Astrocyte (in vitro differentiated cells and primary cell): ENCODE measurements at regions not wholly inside any gene's neighbourhood (a gene's known extent, or its start where the extent isn't known, plus 50 kb on each side); places are given as distances from the start of the nearest gene placed in this dataset.

Source experiments
- DNase-seq: peaks from one replicate; pipeline ENCODE4 v3.0.0-alpha.2; 2010; ENCODE audit warnings: low read depth
- FAIRE-seq: peaks from 2 replicates; lab custom pipeline; 2011; peaks lifted over from hg19 to GRCh38; lab: Jason Lieb, UNC
- H2AFZ ChIP-seq: 2 replicates; pipeline ENCODE4 v1.6.0; 2012; ENCODE audit warnings: low read depth, low read length, inconsistent platforms
- H3K27ac ChIP-seq: 2 replicates; pipeline ENCODE4 v1.5.1; 2011; ENCODE audit warnings: low read depth, low read length, inconsistent platforms
- H3K27me3 ChIP-seq: 2 replicates; pipeline ENCODE4 v1.6.0; 2011; ENCODE audit warnings: low read length, inconsistent platforms; ENCODE audit not compliant: insufficient read depth
- H3K36me3 ChIP-seq: 2 replicates; pipeline ENCODE4 v1.5.1; 2011; ENCODE audit warnings: low read length, inconsistent platforms; ENCODE audit not compliant: insufficient read depth
- H3K4me1 ChIP-seq: 2 replicates; pipeline ENCODE4 v1.5.1; 2011; ENCODE audit warnings: low read length, inconsistent platforms; ENCODE audit not compliant: insufficient read depth
- H3K4me2 ChIP-seq: 2 replicates; pipeline ENCODE4 v1.6.0; 2012; ENCODE audit warnings: low read length, inconsistent platforms
- H3K4me3 ChIP-seq: 2 replicates; pipeline ENCODE4 v1.5.1; 2011; ENCODE audit warnings: low read depth, mild to moderate bottlenecking, low read length, inconsistent platforms; ENCODE audit not compliant: insufficient read depth
- H3K79me2 ChIP-seq: 2 replicates; pipeline ENCODE4 v1.6.0; 2012; ENCODE audit warnings: mild to moderate bottlenecking, low read length, inconsistent platforms; ENCODE audit not compliant: insufficient read depth
- H3K9ac ChIP-seq: 2 replicates; pipeline ENCODE4 v1.6.0; 2012; ENCODE audit warnings: mild to moderate bottlenecking, low read length, inconsistent platforms
- H3K9me3 ChIP-seq: 2 replicates; pipeline ENCODE4 v1.5.1; 2012; ENCODE audit warnings: low read depth, mild to moderate bottlenecking, low read length, inconsistent platforms; ENCODE audit not compliant: insufficient read depth
- H4K20me1 ChIP-seq: 2 replicates; pipeline ENCODE4 v1.6.0; 2012; ENCODE audit warnings: low read length, inconsistent platforms; ENCODE audit not compliant: insufficient read depth
- H3K27ac Mint-ChIP-seq: one replicate; pipeline ENCODE4 v1.8.0; 2021; ENCODE audit warnings: mild to moderate bottlenecking, mixed read lengths; ENCODE audit not compliant: unreplicated experiment
- H3K27me3 Mint-ChIP-seq: one replicate; pipeline ENCODE4 v1.8.0; 2021; ENCODE audit warnings: low read depth, mixed read lengths; ENCODE audit not compliant: unreplicated experiment
- H3K36me3 Mint-ChIP-seq: one replicate; pipeline ENCODE4 v1.8.0; 2021; ENCODE audit warnings: low read depth, mixed read lengths; ENCODE audit not compliant: unreplicated experiment
- H3K4me1 Mint-ChIP-seq: one replicate; pipeline ENCODE4 v1.8.0; 2021; ENCODE audit warnings: low read depth, mixed read lengths; ENCODE audit not compliant: unreplicated experiment
- H3K4me3 Mint-ChIP-seq: one replicate; pipeline ENCODE4 v1.8.0; 2021; ENCODE audit warnings: mild to moderate bottlenecking, moderate library complexity, mixed read lengths; ENCODE audit not compliant: unreplicated experiment
- H3K9me3 Mint-ChIP-seq: one replicate; pipeline ENCODE4 v1.8.0; 2021; ENCODE audit warnings: mild to moderate bottlenecking, mixed read lengths; ENCODE audit not compliant: unreplicated experiment
- CTCF ChIP-seq: IDR thresholded peaks from 2 replicates; pipeline ENCODE4 v1.5.1; 2011; ENCODE audit warnings: low read depth, mild to moderate bottlenecking, inconsistent platforms, low read length, moderate library complexity; ENCODE audit not compliant: insufficient read depth
- EZH2 ChIP-seq: IDR thresholded peaks from 2 replicates; pipeline ENCODE4 v1.6.1; 2012; ENCODE audit warnings: mild to moderate bottlenecking, low read length, inconsistent platforms; ENCODE audit not compliant: insufficient read depth

GRCh38 chr4:147332091-147332490 is 148.8 kb upstream of the EDNRA start:
- Mint-ChIP-seq H3K36me3 (no peaks in the 10 kb centered on the region), H3K9me3 (no peaks in the 10 kb centered on the region), H3K4me1 (peaks cover 25% of the 10 kb centered on the region), H3K27ac (no peak overlapping the region), H3K27me3 (no peaks in the 10 kb centered on the region), H3K4me3 (no peak overlapping the region)
- no peak overlapping the region for H3K4me2 ChIP-seq
- H3K4me3 ChIP-seq, result no peak overlapping the region
- H4K20me1 ChIP-seq, result no peaks in the 10 kb centered on the region
- TF ChIP-seq CTCF (no peak), EZH2 (no peak)
- no peak overlapping the region for H2AFZ ChIP-seq
- H3K79me2 ChIP-seq, result no peaks in the 10 kb centered on the region
- H3K27ac ChIP-seq, result no peak overlapping the region
- H3K9ac ChIP-seq, result no peak overlapping the region
- H3K27me3 ChIP-seq, result no peaks in the 10 kb centered on the region
- peaks cover 5% of the 10 kb centered on the region for H3K4me1 ChIP-seq
- H3K9me3 ChIP-seq, result no peaks in the 10 kb centered on the region
- FAIRE-seq (no peak), DNase-seq (no peak)
- H3K36me3 ChIP-seq, result no peaks in the 10 kb centered on the region

- H3K9me3 ChIP-seq, result no peaks in the 10 kb centered on the region
- no peaks in the 10 kb centered on the region for H3K27me3 ChIP-seq
- no peak overlapping the region for H3K27ac ChIP-seq
- TF ChIP-seq EZH2, result no peak
- no peak for TF ChIP-seq CTCF
- Mint-ChIP-seq H3K27ac (peak overlapping the region; percentile 59), H3K36me3 (no peaks in the 10 kb centered on the region), H3K4me3 (peak overlapping the region; percentile 48), H3K9me3 (no peaks in the 10 kb centered on the region), H3K4me1 (peaks cover 25% of the 10 kb centered on the region), H3K27me3 (no peaks in the 10 kb centered on the region)
- peaks cover 5% of the 10 kb centered on the region for H3K4me1 ChIP-seq
- no peaks in the 10 kb centered on the region for H3K36me3 ChIP-seq
- H3K4me3 ChIP-seq, result no peak overlapping the region
- no peak overlapping the region for H2AFZ ChIP-seq
- no peaks in the 10 kb centered on the region for H3K79me2 ChIP-seq
- H3K4me2 ChIP-seq, result no peak overlapping the region
- DNase-seq, result peak; percentile 59
- no peak overlapping the region for H3K9ac ChIP-seq
- FAIRE-seq, result peak; percentile 54
- no peaks in the 10 kb centered on the region for H4K20me1 ChIP-seq
Measured at GRCh38 chr4:147334478-147334877, 146.4 kb upstream of the EDNRA start.

GRCh38 chr4:147335183-147335582 is 145.7 kb upstream of the EDNRA start:
- peaks cover 5% of the 10 kb centered on the region for H3K4me1 ChIP-seq
- H3K9ac ChIP-seq, result no peak overlapping the region
- Mint-ChIP-seq H3K4me3 (no peak overlapping the region), H3K4me1 (peaks cover 30% of the 10 kb centered on the region), H3K36me3 (no peaks in the 10 kb centered on the region), H3K9me3 (no peaks in the 10 kb centered on the region), H3K27ac (peak overlapping the region; percentile 59), H3K27me3 (no peaks in the 10 kb centered on the region)
- FAIRE-seq (no peak), DNase-seq (no peak)
- H3K79me2 ChIP-seq, result no peaks in the 10 kb centered on the region
- no peak for TF ChIP-seq CTCF
- no peak for TF ChIP-seq EZH2
- no peak overlapping the region for H2AFZ ChIP-seq
- H4K20me1 ChIP-seq, result no peaks in the 10 kb centered on the region
- no peaks in the 10 kb centered on the region for H3K27me3 ChIP-seq
- no peaks in the 10 kb centered on the region for H3K9me3 ChIP-seq
- no peak overlapping the region for H3K4me3 ChIP-seq
- no peak overlapping the region for H3K27ac ChIP-seq
- no peaks in the 10 kb centered on the region for H3K36me3 ChIP-seq
- H3K4me2 ChIP-seq, result no peak overlapping the region
